Heart left ventricle (tissue), 13 donors: ENCODE measurements at regions not wholly inside any gene's neighbourhood (a gene's known extent, or its start where the extent isn't known, plus 50 kb on each side); places are given as distances from the start of the nearest gene placed in this dataset.

Source experiments
- POLR2A ChIP-seq, 2 donors: fragments of 450-650 bp; IDR thresholded peaks; one replicate each; pipeline ENCODE4 v1.6.1; 2017; ENCODE audit warnings: antibody characterized with exemption in 2 of 2, mild to moderate bottlenecking in 2 of 2, moderate library complexity in 2 of 2
- TF ChIP-seq, protein P1 (sequence below), 12 donors: fragments of 200-600 bp; sonication (generic) in 4 of 12; IDR thresholded peaks; one replicate each; pipeline versions ENCODE4 v1.5.0 to v1.8.0; 2018 to 2022; ENCODE audit warnings: antibody characterized with exemption in 12 of 12, mild to moderate bottlenecking in 5 of 12
- donor health status: ischemic (EF 13 %, LVEDD 7.1; RV severe dilation, severe dysfunction).
- donor health status: DM: no; HTN: yes; CAD: no.
- donor health status: DM: no; HTN: no; CAD: no.
- donor health status: ischemic (EF 25% LVEDD 6.9; RV normal size, moderate dysfunction).
- donor health status: ischemic (EF 25% LVEDD 5.7; RV mildly dilated, moderate dysfunction).
- donor health status: ischemic (EF 35%, LVEDD 5.7; RV mildly dilated, moderate dysfunction).
- donor health status: nonischemic (EF 11% LVEDD 7.7; RV severe dilation, severe dysfunction).
- donor health status: DM: yes; HTN: yes; CAD: no.
- donor health status: PGD.
- donor health status: ischemic (EF 29% LVEDD 5.4; RV normal size, mild dysfunction).
- donor health status: nonischemic (EF 23%, LVEDD 6.1; RV moderate dilation, normal function).

DNA sequence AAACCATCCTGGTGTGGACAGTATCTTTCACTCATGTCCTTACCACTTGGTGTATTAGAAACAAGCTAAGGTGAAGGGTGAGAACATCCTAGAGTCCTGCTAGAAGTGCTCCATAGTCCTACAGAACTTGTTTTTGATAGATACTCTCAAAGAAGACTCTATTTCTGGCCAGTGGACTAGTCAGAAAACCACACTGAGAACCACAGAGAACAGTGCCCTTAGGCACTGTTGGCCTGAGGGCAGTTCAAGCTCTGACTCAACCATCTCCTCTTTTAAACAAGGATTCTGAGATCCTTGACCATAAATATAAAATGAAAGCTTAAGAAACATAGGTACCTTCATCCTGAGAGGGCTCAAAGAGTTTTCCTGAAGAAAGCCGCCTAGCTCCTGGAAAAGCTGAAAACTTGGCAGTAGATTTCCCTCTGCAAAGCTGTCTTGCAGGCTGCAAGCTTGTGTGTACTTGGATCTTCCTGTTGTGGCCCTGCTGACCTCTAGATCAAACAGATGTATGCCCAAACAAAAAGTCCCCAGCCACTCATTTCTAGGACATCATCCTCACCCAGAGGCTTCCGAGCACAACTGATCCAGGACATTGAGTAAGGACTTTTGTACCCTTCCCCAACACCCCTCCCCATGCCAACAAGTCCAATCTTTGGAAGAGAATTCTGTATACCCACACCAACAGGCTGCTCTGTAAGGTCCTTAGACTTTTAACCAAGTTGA, 111.6 kb upstream of the CXCL13 start:
- TF ChIP-seq, protein P1, sequence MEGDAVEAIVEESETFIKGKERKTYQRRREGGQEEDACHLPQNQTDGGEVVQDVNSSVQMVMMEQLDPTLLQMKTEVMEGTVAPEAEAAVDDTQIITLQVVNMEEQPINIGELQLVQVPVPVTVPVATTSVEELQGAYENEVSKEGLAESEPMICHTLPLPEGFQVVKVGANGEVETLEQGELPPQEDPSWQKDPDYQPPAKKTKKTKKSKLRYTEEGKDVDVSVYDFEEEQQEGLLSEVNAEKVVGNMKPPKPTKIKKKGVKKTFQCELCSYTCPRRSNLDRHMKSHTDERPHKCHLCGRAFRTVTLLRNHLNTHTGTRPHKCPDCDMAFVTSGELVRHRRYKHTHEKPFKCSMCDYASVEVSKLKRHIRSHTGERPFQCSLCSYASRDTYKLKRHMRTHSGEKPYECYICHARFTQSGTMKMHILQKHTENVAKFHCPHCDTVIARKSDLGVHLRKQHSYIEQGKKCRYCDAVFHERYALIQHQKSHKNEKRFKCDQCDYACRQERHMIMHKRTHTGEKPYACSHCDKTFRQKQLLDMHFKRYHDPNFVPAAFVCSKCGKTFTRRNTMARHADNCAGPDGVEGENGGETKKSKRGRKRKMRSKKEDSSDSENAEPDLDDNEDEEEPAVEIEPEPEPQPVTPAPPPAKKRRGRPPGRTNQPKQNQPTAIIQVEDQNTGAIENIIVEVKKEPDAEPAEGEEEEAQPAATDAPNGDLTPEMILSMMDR (IDR thresholded peaks at IDR 0.05) = no peak
- no peak for TF ChIP-seq POLR2A (IDR thresholded peaks at IDR 0.05)
